ENCODE measurements at regions not wholly inside any gene's neighbourhood (a gene's known extent, or its start where the extent isn't known, plus 50 kb on each side); places are given as distances from the start of the nearest gene placed in this dataset.

GRCh38 chr15:39426552-39427532 is 154.0 kb upstream of the THBS1 start:
- peak; percentile 91 for DNase-seq (ENCODE audit: low spot score)

- no peak for DNase-seq (ENCODE audit: low spot score)
These were observed 153.2 kb upstream of the THBS1 start for GRCh38 chr15:39427705-39428104.

GRCh38 chr15:39429898-39430357 is 151.0 kb upstream of the THBS1 start:
- DNase-seq (ENCODE audit: low spot score), result peak; percentile 64

GRCh38 chr15:39430389-39430788 is 150.5 kb upstream of the THBS1 start:
- no peak for DNase-seq (ENCODE audit: low spot score)

GRCh38 chr15:39431376-39431775 is 149.5 kb upstream of the THBS1 start:
- DNase-seq (ENCODE audit: low spot score), result no peak

- no peak for DNase-seq (ENCODE audit: low spot score)
These were observed 148.9 kb upstream of the THBS1 start for GRCh38 chr15:39432026-39432425.

- no peak for DNase-seq (ENCODE audit: low spot score)
These were observed 147.9 kb upstream of the THBS1 start for GRCh38 chr15:39432912-39433348.

- DNase-seq (ENCODE audit: low spot score), result no peak
These were observed 147.5 kb upstream of the THBS1 start for GRCh38 chr15:39433376-39433775.

- DNase-seq (ENCODE audit: low spot score), result no peak
These were observed 146.7 kb upstream of the THBS1 start for GRCh38 chr15:39434163-39434562.

- no peak for DNase-seq (ENCODE audit: low spot score)
These were observed 146.1 kb upstream of the THBS1 start for GRCh38 chr15:39434751-39435238.

- no peak for DNase-seq (ENCODE audit: low spot score)
These were observed 145.6 kb upstream of the THBS1 start for GRCh38 chr15:39435244-39435643.

- DNase-seq (ENCODE audit: low spot score), result no peak
These were observed 142.6 kb upstream of the THBS1 start for GRCh38 chr15:39438260-39438659.

GRCh38 chr15:39438799-39439592 is 141.9 kb upstream of the THBS1 start:
- DNase-seq (ENCODE audit: low spot score), result no peak

- DNase-seq (ENCODE audit: low spot score), result no peak
These were observed 138.0 kb upstream of the THBS1 start for GRCh38 chr15:39442898-39443297.

GRCh38 chr15:39443659-39444219 is 137.1 kb upstream of the THBS1 start:
- no peak for DNase-seq (ENCODE audit: low spot score)

- no peak for DNase-seq (ENCODE audit: low spot score)
These were observed 136.0 kb upstream of the THBS1 start for GRCh38 chr15:39444735-39445470.

- no peak for DNase-seq (ENCODE audit: low spot score)
These were observed 134.9 kb upstream of the THBS1 start for GRCh38 chr15:39445931-39446330.

GRCh38 chr15:39447346-39447745 is 133.5 kb upstream of the THBS1 start:
- DNase-seq (ENCODE audit: low spot score), result no peak

GRCh38 chr15:39447881-39448280 is 133.0 kb upstream of the THBS1 start:
- no peak for DNase-seq (ENCODE audit: low spot score)

GRCh38 chr15:39448409-39448808 is 132.5 kb upstream of the THBS1 start:
- DNase-seq (ENCODE audit: low spot score), result no peak

- no peak for DNase-seq (ENCODE audit: low spot score)
These were observed 129.7 kb upstream of the THBS1 start for GRCh38 chr15:39451121-39451688.

All from activated CD4-positive, alpha-beta T cell treated with anti-CD3 and anti-CD28 coated beads, Interleukin-2, Interleukin-4, amounts not matched to agents 100 ng/mL and 50 ng/mL, durations not matched to agents 16 hours and 8 hours (primary cell).